NCI-H69 (cell line): ENCODE measurements at regions not wholly inside any gene's neighbourhood (a gene's known extent, or its start where the extent isn't known, plus 50 kb on each side); places are given as distances from the start of the nearest gene placed in this dataset.

ENCODE experiments used
- DNase-seq: peaks from one replicate; lab custom pipeline; 2025; lab: John Stamatoyannopoulos, UW

DNA sequence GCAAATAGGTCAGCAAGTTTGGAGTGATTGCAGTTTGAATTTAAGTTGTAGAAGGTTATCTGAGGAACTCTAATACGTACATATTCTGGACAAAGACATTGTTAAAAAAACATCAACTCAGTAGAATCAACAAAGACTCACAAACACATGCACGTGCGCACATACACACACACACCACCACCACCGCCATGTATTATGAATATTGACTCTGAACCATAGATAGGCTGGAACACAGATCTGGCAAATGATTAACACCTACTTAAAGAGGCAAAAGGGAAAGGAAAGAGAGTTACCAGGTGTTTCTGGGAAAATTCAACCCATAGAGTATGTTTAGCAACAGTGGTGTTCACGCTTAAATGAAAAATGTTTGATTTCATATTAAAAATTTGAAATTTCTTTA lies 334.2 kb upstream of the ALCAM start:
- DNase-seq: no peak

DNA sequence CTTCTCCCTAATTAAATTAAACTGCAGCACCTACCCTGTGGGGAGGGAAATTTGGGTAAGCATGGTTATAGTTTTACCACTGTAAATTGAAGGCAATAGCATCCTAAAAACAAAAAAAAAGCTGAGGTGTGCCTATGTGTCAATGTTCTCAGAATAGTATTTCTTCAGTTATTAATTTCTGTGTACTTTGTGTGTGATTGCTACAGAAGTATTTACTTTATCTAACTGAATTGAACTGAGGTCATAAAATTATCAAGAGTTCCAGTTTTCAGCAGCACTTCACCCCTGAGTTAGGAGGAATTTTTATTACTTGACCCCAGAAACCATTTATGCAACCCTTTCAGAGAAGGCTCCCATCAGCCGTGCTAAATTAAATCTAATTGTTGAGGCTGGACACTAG lies 333.6 kb upstream of the ALCAM start:
- no peak for DNase-seq

DNA sequence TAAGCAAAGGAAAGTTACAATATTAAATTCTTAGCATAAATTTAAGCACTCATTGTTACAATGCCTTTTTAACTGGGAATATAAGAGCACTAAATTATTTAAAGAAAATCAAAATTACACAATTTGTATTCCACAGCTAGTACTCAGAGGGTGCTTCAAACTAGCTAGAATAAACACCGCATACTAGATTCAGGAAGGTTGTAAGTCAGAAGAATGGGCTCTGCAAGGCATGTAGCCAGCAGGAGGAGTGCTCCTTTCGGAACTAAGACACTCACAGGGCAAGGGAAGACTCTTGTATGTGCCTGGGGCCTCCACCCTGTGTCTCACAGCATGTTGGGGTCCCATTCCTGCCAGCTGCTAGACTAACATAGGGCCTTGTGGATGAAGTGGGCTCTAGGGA lies 327.7 kb upstream of the ALCAM start:
- no peak for DNase-seq

DNA sequence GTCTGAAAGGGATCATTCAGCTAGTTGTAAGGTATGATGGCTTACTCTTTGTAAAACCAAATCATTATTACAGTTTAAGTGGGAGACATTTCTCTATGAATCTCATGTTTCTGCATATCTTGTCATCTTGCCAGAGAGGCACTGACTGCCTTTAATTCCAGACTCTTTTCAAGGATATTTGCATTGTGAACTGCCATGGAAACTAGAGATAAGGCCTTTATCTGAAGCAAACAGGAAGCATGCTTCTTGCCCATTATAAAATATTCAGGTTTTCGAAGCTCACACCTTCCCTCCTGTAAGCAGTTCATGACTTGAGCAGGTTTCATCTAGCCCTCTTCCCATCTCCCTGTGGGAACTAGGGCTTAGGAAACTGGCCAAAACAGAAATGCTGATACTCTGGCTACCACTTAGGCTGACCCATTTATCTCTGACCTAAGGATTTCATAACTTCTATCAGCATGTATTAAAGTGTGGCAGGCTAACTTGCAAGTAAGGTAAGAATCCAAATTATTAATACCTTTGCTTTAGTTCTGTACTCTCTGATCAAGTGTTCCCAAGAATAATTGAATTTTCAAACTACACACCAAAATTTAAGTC lies 326.6 kb upstream of the ALCAM start:
- no peak for DNase-seq

DNA sequence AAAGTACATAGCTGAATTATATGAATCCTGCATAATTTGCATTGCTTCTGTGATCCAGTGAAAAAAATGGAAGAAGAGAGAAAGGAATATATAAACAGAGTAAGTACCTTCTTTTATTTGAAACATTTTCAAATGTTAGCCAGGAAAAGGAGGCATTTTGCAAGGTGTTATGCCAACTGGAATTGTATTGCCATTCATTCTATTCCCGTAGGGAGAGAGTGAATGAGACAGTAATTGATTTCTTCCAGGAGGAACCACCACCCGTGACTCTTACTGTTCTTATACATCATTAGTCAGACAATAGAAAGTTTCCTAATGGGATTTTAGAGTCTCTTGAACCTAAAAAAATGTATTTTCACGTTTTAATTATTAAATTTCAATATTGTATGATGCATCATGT lies 324.1 kb upstream of the ALCAM start:
- DNase-seq: peak; percentile 16

DNA sequence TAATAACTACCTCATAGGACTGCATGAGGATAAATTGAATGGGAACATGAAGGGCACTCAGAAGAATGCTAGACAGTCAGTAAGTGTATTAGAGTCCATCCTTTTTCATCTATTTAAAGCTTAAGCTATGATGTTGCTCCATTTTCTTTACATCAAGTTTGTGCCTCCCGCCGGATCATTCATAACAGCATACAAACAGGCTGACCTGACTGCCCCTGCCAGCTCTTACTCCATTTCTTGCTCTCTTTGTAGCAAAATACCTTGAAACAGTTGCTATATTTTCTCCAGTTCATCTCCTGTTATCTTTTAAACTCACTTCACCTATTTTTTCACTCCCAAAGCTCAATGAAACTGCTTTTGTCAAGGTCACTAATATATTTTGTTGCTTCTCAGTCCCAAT lies 315.6 kb upstream of the ALCAM start:
- no peak for DNase-seq

DNA sequence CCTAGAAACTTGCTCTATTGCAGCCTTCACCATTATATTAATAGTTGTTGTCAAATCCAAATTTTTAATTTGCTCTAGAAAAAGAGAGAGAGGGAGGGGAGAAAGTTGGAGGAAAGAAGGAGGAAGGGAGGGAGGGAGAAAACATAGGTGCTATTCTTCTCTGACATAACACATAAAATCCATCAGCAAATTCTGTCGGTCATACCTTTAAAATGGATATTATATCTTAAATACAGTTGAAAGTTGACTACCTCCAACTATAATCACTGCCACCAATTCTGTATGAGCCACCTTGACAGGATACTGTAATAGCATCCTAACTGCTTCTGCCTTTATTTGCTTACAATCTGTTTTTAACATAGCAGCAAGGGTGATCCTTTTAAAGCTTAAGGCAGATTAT lies 314.7 kb upstream of the ALCAM start:
- no peak for DNase-seq

DNA sequence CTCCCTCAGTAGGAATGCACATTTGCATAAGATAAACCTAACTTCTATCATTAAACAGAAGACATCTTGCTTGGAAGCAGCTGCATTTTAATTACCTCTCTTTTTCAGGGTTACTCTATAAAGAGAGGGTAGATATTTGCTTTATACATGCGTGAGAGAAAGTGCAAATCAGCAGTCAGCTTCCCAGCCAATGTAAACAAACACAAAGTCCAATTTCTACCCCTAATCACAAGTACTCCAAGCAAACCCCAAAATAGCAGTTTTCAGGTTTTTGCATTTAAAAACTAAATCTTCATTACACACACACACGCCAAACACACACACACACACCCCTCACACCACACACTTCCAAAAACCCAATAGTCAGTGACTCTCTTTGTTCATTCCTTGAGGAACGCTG lies 303.9 kb upstream of the ALCAM start:
- DNase-seq: peak; percentile 74

DNA sequence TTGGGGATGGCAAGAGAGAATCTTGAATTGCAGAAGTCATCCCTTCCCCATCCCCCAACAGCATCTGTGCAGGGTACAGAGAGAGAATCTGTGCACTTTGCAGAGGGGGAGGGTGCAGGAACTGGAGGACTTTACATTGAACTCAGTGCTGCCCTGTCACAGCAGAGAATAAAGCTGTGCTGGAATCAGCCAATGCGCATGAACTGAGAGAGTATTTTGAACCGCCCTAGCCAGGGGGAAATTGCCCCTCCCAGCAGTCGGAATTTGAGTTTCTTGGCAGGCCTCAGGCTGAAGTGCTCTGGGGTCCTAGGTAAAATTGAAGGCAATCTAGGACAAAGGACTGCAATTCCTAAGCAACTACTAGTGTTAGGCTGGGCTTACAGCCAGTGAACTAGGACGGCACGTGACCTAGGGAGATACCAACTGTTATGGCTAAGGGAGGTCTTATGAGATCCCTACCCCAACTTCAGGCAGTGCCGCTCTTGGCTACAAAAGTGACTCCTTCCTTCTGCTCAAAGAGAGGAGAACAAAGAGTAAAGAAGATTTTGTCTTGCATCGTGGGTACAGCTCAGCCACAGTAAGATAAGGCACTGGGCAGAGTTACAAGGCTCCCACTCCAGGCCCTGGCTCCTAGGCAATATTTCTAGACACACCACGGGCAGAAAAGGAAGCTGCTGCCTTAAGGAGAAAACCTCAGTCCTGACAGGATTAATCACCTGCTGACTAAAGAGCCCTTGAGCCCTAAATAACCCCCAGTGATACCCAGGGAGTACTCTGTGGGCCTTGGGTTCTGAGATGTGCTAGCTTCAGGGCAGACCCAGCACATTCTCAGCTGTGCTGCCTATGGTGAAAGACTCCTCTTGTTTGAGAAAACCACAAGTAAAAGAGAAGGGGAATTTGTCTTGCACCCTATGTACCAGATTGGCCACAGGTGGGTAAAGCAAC lies 300.5 kb upstream of the ALCAM start:
- DNase-seq: no peak

DNA sequence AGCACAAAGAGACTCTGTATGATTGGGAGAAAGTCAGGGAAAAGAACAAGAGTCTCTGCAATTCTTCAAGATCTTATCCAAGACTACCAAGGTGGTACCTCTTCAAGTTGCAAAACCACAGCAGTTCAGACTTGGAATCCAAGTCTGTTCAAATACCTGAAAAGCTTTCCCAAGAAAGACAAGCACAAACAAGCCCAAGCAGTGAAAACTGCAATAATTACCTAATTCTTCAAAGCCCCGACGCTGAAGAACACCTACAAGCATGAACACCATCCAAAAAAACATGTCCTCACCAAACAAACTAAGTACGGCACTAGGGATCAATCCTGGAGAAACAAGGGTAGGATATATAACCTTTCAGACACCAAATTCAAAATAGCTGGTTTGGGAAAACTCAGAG lies 299.3 kb upstream of the ALCAM start:
- no peak for DNase-seq

DNA sequence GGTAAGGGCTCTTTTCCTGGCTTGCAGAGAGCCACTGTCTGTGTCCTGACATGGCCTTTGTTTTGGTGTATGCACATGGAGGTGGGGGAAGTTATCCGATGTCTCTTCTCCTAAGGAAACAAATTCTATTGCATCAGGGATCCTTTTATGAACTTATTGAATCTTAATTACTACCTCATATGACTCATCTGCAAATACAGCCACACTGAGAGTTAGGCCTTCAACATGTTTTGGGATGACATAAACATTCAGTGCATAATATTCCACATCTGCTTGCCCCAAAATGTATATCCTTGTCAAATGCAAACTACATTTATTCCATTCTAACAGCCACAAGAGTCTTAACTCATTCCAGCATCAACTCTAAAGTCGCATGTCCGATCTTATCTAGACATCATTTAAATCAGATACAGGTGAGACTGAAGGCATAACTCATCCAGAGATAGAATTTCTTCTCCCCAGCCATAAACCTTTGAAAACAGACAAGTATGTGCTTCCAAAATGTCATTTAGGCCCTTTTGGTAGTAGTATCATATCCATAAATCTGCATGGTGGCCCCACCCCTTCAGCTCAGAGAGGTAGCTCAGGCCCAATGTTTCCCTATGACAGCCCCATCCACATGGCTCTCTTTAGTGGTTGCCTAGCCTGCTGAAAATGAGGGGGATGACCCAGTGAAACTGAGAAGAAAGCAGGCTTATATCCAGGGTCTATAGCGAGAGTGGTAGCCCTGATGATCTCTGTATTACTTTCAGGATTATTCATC lies 289.5 kb upstream of the ALCAM start:
- peak; percentile 11 for DNase-seq

DNA sequence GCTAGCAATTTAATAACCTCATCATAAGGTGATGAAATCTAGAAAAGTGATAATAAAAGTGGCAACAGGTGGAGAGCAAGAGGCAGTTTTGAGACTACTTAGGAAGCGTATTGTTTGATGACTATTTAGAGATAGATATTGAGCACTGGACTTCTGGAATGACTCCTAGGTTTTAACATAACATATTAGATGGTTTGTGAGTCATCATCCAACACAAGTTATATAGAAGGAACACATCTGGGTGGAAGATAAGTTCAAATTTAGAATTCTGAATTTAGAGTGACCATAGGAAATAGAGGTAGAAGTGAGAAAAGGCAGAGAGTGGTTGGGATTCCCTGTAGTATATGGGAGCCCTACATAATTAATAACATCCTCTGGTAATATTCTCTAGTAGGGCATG lies 282.8 kb upstream of the ALCAM start:
- no peak for DNase-seq

DNA sequence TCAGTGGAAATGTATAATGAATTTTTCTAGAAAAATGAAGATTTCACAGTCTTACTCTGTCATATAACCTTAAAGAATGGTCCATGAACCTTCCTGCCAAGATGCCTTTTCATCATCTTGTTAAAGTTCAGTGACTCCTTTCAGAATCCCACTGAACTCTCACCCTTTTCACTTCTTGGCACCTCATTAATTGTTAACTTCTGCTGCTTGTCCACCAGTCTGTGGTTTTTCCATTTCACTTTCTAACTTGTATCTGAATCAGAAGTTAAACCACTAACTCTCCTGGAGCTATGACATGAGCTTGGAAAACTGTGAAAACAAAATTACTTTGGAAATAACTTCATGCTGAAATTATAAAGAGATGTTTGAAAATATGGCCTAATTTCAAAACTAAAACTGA lies 281.2 kb upstream of the ALCAM start:
- no peak for DNase-seq

DNA sequence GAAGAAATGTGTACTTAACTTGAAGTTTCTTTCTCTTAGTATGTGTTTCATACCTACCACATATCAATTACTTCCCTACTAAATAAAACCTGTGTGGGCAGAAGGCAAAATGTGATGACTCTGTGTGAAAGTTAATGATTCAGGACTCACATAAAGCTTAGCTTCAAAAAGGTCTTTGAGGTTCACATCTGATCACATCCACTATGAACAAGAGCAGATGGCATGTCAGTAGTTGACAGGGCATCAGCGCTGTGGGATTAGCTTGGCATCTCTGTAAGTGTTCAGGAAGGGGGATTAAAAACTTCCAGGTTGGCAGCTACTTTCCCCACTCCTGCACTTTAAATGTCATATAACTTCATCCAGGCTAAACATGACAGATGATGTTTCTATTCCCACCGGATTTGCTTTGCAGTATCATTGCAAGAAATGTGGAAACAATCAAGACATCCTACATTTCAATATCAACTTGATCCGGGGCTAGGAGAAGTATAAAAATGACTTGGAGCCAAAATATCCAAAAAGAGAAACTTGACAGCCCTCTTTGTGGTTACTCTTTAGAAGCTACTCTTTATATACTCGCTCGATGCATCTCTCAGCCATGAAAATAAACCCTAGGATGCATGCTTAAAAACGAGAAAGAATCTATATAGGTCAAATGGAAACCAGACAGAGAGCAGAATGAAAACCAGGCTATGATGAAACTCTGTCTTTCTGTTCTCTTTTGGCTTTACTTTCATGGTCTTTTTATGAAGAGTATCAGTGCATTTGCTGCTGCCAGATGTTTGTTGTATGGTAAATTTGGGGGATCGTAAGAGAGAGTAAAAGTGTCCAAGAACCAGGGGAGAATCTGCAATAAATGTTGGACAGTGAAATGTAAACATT lies 273.1 kb upstream of the ALCAM start:
- DNase-seq: no peak

DNA sequence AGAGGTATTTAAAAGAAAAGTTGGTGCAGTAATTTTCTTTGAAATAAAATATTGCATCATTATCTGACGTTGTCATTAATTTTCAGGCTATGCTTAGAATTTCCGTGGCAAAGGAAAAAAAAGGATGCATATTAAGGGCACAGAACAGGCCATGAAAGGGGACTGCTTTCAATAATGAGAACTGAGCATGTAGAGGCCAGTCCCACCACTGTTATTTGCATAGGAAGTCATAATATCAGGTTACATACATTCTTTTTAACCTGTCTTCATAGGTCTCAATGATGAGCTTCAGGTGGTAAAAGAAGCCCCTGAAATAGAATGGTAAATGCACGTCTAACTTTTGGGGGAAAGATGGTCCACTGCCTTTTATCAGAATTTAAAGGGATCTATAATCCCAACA lies 272.1 kb upstream of the ALCAM start:
- DNase-seq: peak; percentile 66

DNA sequence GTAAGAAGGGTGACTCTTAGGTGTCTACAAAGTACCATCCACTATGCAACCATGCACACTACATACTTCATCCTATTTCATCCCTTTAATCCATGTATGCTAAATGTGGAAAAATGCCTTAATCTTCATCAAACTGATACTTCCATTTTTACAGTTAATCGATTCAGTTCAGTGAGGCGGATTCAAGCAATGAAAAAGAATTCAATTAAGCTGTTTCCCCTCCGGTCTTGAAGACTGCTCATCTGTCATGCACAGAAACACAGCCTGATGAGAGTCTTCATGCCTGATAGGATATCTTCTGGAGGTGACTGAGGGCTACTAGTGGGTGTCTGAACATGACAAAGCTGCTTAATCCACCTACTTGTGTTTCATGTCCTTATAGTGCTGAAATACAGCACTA lies 270.6 kb upstream of the ALCAM start:
- no peak for DNase-seq

DNA sequence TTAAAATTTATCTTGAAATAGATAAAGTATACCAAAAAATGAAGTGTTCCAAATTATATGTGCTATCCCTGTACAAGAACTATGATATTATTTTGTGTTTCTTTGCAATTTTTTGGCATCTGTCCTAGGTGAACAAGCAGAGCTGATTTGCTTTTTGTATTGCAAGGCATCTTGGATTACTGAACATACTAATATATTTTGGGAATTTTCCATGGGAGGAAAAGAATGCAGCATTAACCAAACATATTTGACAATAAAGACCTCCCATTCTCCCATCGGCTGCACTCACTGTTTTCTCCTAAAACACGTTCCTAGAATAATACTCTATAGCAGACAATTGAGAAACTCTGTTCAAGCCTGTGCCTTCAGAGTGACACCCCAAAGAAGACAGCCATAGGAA lies 265.1 kb upstream of the ALCAM start:
- DNase-seq: no peak

DNA sequence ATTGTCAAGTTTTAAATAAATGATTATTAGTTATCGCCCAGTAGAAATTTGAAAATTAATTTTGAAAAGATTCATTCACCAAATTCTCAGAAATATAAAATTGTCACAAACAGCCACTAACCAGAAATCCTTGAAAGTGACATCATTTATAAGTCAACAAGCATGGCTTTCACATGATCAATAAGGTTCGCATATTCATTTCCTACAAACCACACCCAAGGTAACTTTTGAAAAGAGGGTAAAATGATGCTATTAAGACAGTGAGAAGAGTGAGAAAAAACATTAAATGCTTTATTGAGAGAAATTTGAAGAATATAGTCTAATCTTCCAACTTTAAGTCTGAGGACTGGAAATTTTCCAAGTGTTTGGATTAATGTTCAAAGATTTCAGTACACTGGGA lies 263.6 kb upstream of the ALCAM start:
- no peak for DNase-seq

DNA sequence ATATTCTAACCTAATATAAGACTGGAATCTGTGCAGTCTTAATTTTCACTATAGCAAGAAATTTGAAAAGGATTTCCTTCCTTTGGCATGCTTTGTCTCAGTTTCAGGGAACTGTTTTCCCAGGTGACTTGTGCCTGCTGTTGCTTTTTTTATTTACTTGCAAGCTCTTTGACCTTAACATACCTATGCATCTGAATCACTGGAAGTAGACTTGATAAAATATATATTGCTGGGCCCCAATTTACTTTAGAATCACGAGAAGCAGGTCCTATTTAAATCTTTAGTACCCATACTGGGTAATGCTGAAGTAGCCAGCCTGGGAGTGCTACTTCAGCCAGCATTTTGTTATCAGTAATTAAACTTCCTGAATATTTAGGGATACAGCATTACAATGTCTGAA lies 257.9 kb upstream of the ALCAM start:
- no peak for DNase-seq

DNA sequence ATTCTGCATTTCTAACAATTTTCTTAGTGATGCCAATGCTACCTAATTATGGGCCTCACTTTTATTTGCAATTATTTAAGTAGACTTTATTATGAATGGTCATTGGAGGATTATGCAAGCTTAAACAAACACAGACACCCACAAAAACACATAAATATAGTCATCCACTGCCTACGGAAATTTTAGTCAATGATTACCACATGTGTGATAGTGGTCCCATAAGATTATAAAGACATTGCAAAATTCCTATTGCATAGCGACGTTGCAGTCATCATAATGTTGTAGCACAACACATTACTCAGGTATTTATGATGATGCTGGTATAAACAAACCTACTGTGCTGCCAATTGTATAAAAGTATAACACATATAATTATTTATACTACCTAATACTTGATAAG lies 247.8 kb upstream of the ALCAM start:
- no peak for DNase-seq

DNA sequence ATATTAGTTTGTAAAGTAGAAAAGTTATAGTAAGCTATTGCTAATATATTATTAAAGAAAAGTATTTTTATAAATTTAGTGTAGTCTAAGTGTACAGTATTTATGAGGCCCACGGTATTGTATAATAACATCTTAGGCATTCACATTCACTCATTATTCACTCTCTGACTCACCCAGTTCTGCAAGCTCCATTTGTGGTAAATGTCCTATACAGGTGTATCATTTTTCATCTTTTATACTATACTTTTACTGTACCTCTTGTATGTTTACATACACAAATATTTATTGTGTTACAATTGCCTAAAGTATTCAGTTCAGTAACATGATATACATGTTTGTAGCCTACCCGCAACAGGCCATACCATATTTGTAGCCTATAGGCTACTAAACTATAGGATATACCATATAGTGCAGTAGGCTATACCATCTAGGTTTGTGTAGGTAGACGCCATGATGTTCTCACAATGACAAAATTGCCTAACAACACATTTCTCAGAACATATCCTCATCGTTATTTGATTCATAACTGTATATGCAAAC lies 246.8 kb upstream of the ALCAM start:
- DNase-seq: no peak

DNA sequence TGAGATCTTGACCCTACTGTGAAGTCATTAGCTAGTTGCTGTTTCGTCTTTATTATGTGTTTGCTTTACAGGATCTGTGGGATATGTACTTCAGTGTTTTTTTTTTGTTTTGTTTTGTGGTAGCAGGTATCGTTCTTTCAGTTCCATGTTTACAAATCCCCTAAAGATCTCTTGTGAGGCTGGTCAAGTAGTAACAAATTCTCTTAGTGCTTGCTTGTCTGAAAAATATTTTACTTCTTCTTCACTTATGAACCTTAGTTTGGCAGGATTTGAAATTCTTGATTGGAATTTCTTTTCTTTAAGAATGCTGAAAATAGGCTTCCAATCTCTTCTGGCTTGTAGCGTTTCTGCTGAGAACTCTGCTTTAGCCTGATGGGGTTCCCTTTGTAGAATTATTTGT lies 235.8 kb upstream of the ALCAM start:
- DNase-seq: no peak
